H9 (cell line): ENCODE measurements at regions not wholly inside any gene's neighbourhood (a gene's known extent, or its start where the extent isn't known, plus 50 kb on each side); places are given as distances from the start of the nearest gene placed in this dataset.

ENCODE experiments used
- DNase-seq: peaks from one replicate; pipeline ENCODE4 v3.0.0-alpha.2; 2017
- H2AFZ ChIP-seq: one replicate; pipeline ENCODE4 v1.6.1; 2013; ENCODE audit warnings: mild to moderate bottlenecking, low read length, control low read depth, moderate library complexity
- H2AK5ac ChIP-seq: 2 replicates; pipeline ENCODE4 v1.6.1; 2013; ENCODE audit warnings: low read length, control low read depth, mixed read lengths; ENCODE audit not compliant: insufficient read length
- H2BK120ac ChIP-seq: one replicate; pipeline ENCODE4 v1.6.1; 2013; ENCODE audit warnings: low read depth, mild to moderate bottlenecking, low read length, control low read depth, inconsistent platforms; ENCODE audit not compliant: poor library complexity, severe bottlenecking
- H2BK12ac ChIP-seq: 2 replicates; pipeline ENCODE4 v1.6.1; 2013; ENCODE audit warnings: low read length, control low read depth, mixed read lengths, low read depth; ENCODE audit not compliant: insufficient read length
- H2BK15ac ChIP-seq: 2 replicates; pipeline ENCODE4 v1.6.1; 2013; ENCODE audit warnings: low read depth, low read length, control low read depth
- H2BK20ac ChIP-seq: one replicate; pipeline ENCODE4 v1.6.1; 2013; ENCODE audit warnings: low read depth, mild to moderate bottlenecking, low read length, control low read depth, inconsistent platforms; ENCODE audit not compliant: poor library complexity, severe bottlenecking
- H2BK5ac ChIP-seq: 2 replicates; pipeline ENCODE4 v1.6.1; 2013; ENCODE audit warnings: low read length, control low read depth, mixed read lengths; ENCODE audit not compliant: insufficient read length
- H3K14ac ChIP-seq: 2 replicates; pipeline ENCODE4 v1.6.1; 2013; ENCODE audit warnings: low read length, control low read depth; ENCODE audit not compliant: insufficient read depth
- H3K18ac ChIP-seq: 2 replicates; pipeline ENCODE4 v1.6.1; 2013; ENCODE audit warnings: low read depth, mild to moderate bottlenecking, mixed read lengths, low read length, control low read depth; ENCODE audit not compliant: insufficient read length
- H3K23ac ChIP-seq: 2 replicates; pipeline ENCODE4 v1.6.1; 2013; ENCODE audit warnings: low read length, control low read depth, mixed read lengths, low read depth; ENCODE audit not compliant: insufficient read length
- H3K23me2 ChIP-seq: 2 replicates; pipeline ENCODE4 v1.6.1; 2013; ENCODE audit warnings: low read depth, mild to moderate bottlenecking, mixed read lengths, low read length, control low read depth; ENCODE audit not compliant: insufficient read length, poor library complexity, severe bottlenecking
- H3K27ac ChIP-seq: 2 replicates; pipeline ENCODE4 v1.5.1; 2013; ENCODE audit warnings: low read length, control low read depth, mixed read lengths, low read depth; ENCODE audit not compliant: insufficient read length
- H3K27me3 ChIP-seq: 2 replicates; pipeline ENCODE4 v1.6.1; 2013; ENCODE audit warnings: low read length, control low read depth, inconsistent platforms; ENCODE audit not compliant: insufficient read depth
- H3K4ac ChIP-seq: 2 replicates; pipeline ENCODE4 v1.6.1; 2013; ENCODE audit warnings: low read depth, mild to moderate bottlenecking, control low read depth, inconsistent platforms, low read length, moderate library complexity
- H3K4me1 ChIP-seq: 2 replicates; pipeline ENCODE4 v1.6.1; 2013; ENCODE audit warnings: low read length, control low read depth, inconsistent platforms; ENCODE audit not compliant: insufficient read depth
- H3K4me2 ChIP-seq: 2 replicates; pipeline ENCODE4 v1.6.1; 2013; ENCODE audit warnings: low read length, control low read depth, mixed read lengths; ENCODE audit not compliant: insufficient read length, insufficient read depth
- H3K56ac ChIP-seq: 2 replicates; pipeline ENCODE4 v1.6.1; 2013; ENCODE audit warnings: low read depth, mild to moderate bottlenecking, mixed read lengths, low read length, control low read depth; ENCODE audit not compliant: insufficient read length
- H3K79me1 ChIP-seq: 2 replicates; pipeline ENCODE4 v1.6.1; 2013; ENCODE audit warnings: low read depth, mild to moderate bottlenecking, moderate library complexity, low read length, control low read depth, inconsistent platforms; ENCODE audit not compliant: insufficient read depth, poor library complexity, severe bottlenecking
- H3K79me2 ChIP-seq: 2 replicates; pipeline ENCODE4 v1.6.1; 2013; ENCODE audit warnings: low read length, control low read depth, inconsistent platforms; ENCODE audit not compliant: insufficient read depth
- H3K9ac ChIP-seq: 2 replicates; pipeline ENCODE4 v1.6.1; 2013; ENCODE audit warnings: low read length, control low read depth, mixed read lengths; ENCODE audit not compliant: insufficient read length; ENCODE audit errors: extremely low read depth
- H3K9me3 ChIP-seq: one replicate; pipeline ENCODE4 v1.6.1; 2013; ENCODE audit warnings: low read depth, low read length, inconsistent platforms; ENCODE audit not compliant: control insufficient read depth
- H3T11ph ChIP-seq: one replicate; pipeline ENCODE4 v1.6.1; 2013; ENCODE audit warnings: mild to moderate bottlenecking, low read length, control low read depth, inconsistent platforms
- H4K20me1 ChIP-seq: one replicate; pipeline ENCODE4 v1.6.1; 2013; ENCODE audit not compliant: control insufficient read depth, insufficient read length, insufficient read depth
- H4K5ac ChIP-seq: 2 replicates; pipeline ENCODE4 v1.6.1; 2013; ENCODE audit warnings: low read depth, mild to moderate bottlenecking, mixed read lengths, low read length, control low read depth; ENCODE audit not compliant: insufficient read length
- H4K8ac ChIP-seq: replicated peaks from 2 replicates; pipeline ENCODE4 v1.6.1; 2013; ENCODE audit warnings: low read length, control low read depth, mixed read lengths, low read depth; ENCODE audit not compliant: insufficient read length
- H4K91ac ChIP-seq: 2 replicates; pipeline ENCODE4 v1.6.1; 2013; ENCODE audit warnings: low read depth, mild to moderate bottlenecking, moderate library complexity, mixed read lengths, low read length, control low read depth; ENCODE audit not compliant: insufficient read length
- H3K27ac Mint-ChIP-seq, 3 experiments: 2 replicates in 2 of 3; 3 replicates in 1 of 3; pipeline ENCODE4 v1.8.0; 2020 to 2021; ENCODE audit warnings: mixed read lengths in 3 of 3, mild to moderate bottlenecking in 1 of 3, moderate library complexity in 1 of 3
- H3K27me3 Mint-ChIP-seq: 2 replicates; pipeline ENCODE4 v1.8.0; 2021; ENCODE audit warnings: low read depth, mild to moderate bottlenecking, moderate library complexity, mixed read lengths
- H3K36me3 Mint-ChIP-seq, 3 experiments: 2 replicates in 2 of 3; 3 replicates in 1 of 3; pipeline ENCODE4 v1.8.0; 2020 to 2021; ENCODE audit warnings: low read depth in 3 of 3, mixed read lengths in 3 of 3; ENCODE audit not compliant: insufficient read depth in 1 of 3
- H3K4me1 Mint-ChIP-seq, 2 experiments: 2 replicates each; pipeline ENCODE4 v1.8.0; 2020; ENCODE audit warnings: mixed read lengths in 2 of 2
- H3K4me3 Mint-ChIP-seq, 2 experiments: 2 replicates in 1 of 2; 3 replicates in 1 of 2; pipeline ENCODE4 v1.8.0; 2020 to 2021; ENCODE audit warnings: mild to moderate bottlenecking in 2 of 2, mixed read lengths in 2 of 2, moderate library complexity in 1 of 2
- H3K9me3 Mint-ChIP-seq, 2 experiments: 2 replicates in 1 of 2; 3 replicates in 1 of 2; pipeline ENCODE4 v1.8.0; 2020; ENCODE audit warnings: mild to moderate bottlenecking in 2 of 2, mixed read lengths in 2 of 2, moderate library complexity in 1 of 2
- CTCF ChIP-seq: fragments of 200-600 bp; sonication (generic); conservative IDR thresholded peaks from 3 replicates; pipeline ENCODE4 v1.8.0; 2021; ENCODE audit warnings: antibody characterized with exemption, mild to moderate bottlenecking
- WGBS: extraction: QIAGEN DNeasy Blood & Tissue Kit; methylation state at CpG from one replicate; pipeline ENCODE4 v1.1.7; 2013; ENCODE audit warnings: missing lambda C conversion rate, low lambda C conversion rate, mixed read lengths; ENCODE audit not compliant: insufficient read length; ENCODE audit errors: extremely low coverage; 5-methylcytosine and 5-hydroxymethylcytosine counted together

- Histone ChIP-seq H3K14ac (no peak overlapping the region), H4K8ac (no peak overlapping the region), H4K20me1 (no peaks in the 10 kb centered on the region), H2BK20ac (no peak overlapping the region), H3K23me2 (no peaks in the 10 kb centered on the region), H3K56ac (no peak overlapping the region), H3T11ph (no peak overlapping the region), H3K23ac (no peak overlapping the region), H2AFZ (no peak overlapping the region), H3K9ac (no peak overlapping the region), H3K4me2 (no peak overlapping the region), H2AK5ac (no peak overlapping the region), H3K9me3 (no peaks in the 10 kb centered on the region), H2BK120ac (no peak overlapping the region), H4K5ac (no peak overlapping the region), H3K79me2 (no peaks in the 10 kb centered on the region), H3K27ac (no peak overlapping the region), H3K79me1 (no peaks in the 10 kb centered on the region), H3K4ac (no peak overlapping the region), H3K4me1 (no peaks in the 10 kb centered on the region), H2BK5ac (no peak overlapping the region), H2BK12ac (no peak overlapping the region), H3K18ac (no peak overlapping the region), H3K27me3 (no peaks in the 10 kb centered on the region), H4K91ac (no peak overlapping the region), H2BK15ac (no peak overlapping the region)
- Mint-ChIP-seq H3K9me3 (no peaks in the 10 kb centered on the region; a peak in 1 of 5 replicates), H3K27me3 (peaks cover 3% of the 10 kb centered on the region), H3K27ac (no peak overlapping the region), H3K4me1 (no peaks in the 10 kb centered on the region), H3K4me3 (no peak overlapping the region), H3K36me3 (no peaks in the 10 kb centered on the region)
- no peak for TF ChIP-seq CTCF
- DNase-seq, result no peak
- WGBS, result no CpG with 5 or more reads among the region's 6 CpGs
Observed at GRCh38 chr4:82125787-82126297, 247.9 kb downstream of the HNRNPD start.
